NCI-H128 (cell line): ENCODE measurements at regions not wholly inside any gene's neighbourhood (a gene's known extent, or its start where the extent isn't known, plus 50 kb on each side); places are given as distances from the start of the nearest gene placed in this dataset.
"Not testable (repeated sequence)": the region's sequence is repeated elsewhere in the genome, so short reads cannot be mapped to it uniquely, and the experiment has no call there.

Source experiments
- DNase-seq: peaks from one replicate; lab custom pipeline; 2025; ENCODE audit not compliant: unreplicated experiment; lab: John Stamatoyannopoulos, UW

DNA sequence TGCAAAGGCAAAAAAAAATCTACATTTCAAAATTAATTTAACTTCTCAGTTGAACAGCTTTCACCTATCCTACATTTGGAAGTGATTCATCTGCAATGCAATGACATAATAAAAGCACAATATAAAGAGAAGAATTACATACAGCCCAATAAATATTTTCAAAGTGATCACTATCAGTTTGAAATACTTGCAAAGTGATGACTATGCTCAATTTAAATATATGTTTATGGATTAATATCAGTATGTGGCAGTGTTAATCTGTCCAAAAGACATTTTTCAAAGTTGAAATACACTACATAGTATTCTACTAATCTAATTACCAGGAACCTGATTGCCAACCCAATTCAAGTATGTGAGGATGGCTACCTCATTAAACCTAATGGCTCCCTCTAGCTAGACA lies 460.7 kb upstream of the ATXN7L3B start:
- no peak for DNase-seq

DNA sequence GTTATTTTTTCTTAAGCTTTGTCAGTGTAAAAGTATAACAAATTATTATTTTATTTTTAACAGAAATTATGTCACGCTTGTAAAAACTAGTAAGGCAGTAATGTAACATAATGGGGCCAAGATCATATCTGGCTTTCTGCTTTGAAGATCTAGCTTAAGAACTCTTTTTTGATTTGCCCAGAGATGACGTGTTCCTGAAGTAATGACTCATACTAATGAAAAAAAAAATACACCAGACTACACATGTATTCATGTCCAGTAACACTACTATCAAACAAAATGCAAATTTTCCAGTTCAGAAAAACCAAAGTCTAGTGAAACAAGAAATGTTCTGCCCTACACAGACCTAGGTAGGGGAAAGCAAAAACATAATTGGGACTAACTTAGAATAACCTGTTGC lies 432.2 kb upstream of the ATXN7L3B start:
- DNase-seq: no peak

DNA sequence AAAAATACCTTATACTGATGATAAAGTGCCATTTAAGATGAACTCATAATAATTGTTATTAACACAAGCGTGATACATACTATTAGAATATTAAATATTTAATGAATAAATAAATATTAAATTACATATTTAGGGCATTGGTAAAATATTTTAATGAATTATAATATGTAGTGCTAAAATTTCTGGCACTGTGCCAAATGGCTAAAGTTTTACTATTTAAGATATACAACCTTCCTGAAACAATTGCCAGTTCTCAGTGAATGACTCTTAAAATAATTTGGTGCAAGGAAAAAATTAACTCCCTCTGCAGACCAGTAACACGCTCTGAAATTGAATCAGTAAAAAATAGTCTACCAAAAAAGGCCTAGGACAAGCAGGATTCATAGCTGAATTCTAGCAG lies 428.9 kb upstream of the ATXN7L3B start:
- DNase-seq: no peak

DNA sequence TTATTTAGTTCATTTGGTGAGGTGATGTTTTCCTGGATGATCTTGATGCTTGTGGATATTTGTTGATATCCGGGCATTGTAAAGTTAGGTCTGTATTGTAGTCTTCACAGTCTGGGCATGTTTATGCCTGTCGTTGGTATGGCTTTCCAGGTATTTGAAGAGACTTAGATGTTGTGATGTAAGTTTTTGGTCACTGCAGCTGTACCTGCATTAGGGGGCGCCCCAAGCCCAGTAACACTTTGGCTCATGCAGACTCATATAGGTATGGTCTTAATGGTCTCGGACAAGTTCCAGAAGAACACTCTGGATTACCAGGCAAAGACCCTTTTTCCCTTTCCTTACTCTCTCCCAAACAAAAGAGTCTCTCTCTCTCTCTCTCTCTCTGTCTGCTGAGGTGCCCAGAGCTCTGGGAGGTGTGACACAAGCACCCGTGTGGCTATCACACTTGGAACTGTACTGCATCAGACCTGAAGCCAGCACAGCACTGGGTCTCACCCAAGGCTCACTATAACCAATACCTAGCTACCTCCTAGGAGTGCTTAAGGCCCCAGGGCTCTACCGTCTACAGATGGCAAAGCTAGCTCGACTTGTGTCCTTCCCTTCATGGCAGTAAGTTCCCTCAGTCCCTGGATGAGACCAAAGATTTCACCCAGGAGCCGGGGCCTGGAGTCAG lies 425.8 kb upstream of the ATXN7L3B start:
- DNase-seq: no peak

DNA sequence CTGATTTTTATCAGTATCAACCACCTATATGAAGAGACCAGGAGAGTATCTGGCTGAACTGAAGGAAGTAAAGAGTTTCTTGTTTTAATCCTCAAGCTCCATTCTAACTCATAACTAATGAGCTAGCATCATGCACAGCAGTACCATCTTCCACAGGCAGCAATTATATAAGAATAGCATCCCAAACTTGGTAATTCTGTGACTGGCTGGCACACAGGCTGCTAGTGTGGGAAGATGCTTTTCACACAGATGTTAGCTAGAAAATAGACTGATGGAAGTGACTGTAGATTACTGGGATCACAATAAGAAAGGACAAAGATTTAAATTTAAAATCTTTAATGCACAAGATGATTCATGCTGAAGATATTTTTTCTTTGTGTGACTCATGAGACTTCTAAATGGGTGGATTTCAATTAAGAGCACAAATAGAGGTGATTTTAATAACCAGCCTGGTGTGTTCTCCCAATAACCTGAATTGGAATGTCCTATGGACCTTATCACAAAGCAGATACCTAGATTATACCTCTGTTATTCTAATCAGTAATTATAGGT lies 417.7 kb upstream of the ATXN7L3B start:
- no peak for DNase-seq

DNA sequence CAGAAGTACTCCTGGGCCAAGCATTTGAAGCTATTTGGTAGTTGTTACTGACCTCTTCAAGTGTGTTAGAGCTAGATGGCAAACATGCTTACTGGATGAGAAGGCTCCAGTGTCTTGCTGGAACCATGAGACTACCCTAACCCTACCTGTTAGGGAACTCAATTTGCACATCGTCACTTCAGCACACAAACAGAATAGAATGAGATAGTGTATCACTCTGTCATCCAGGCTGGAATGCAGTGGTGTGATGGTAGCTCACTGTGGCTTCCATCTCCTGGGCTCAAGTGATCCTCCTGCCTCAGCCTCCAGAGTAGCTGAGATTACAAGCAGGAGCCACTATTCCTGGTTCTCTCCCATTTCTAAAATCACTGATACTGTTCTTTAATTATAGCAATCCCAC lies 417.0 kb upstream of the ATXN7L3B start:
- DNase-seq: no peak

DNA sequence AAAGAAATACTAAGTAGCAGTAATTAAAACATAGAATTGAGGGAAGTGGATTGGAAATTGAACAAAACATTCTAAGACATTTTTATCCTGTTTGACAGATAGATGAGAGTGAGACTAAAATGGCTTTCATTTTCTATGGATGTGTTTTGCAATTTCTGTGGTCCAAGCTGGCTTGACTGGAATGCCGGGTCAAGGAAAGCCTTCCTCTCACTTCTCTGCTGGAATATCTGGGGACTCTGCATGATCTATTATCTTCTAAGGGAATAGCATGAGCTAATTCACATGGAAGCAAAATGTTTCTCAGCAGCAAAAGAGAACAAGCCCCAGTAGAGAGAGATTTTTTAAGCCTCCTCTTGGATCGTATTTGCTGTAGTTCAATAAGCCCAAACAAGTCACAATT lies 407.9 kb upstream of the ATXN7L3B start:
- no peak for DNase-seq

DNA sequence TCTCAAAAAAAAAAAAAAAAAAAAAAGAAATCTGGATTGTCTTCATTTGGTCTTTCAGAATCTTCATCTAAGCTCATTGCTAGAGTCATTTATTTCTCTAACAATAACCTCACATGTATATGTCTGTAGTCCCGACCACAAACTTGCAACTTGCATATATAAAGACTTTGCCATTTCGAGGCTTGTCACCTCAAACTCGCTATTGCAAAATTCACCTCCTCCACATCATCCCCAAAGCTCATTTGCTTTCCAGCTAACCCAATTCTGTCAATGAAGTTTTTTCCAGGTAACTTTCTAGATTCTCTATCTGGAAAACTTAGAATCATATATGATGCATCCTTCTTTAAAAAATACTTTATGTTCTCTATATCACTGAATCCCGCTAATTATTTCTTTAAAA lies 393.2 kb upstream of the ATXN7L3B start:
- no peak for DNase-seq

DNA sequence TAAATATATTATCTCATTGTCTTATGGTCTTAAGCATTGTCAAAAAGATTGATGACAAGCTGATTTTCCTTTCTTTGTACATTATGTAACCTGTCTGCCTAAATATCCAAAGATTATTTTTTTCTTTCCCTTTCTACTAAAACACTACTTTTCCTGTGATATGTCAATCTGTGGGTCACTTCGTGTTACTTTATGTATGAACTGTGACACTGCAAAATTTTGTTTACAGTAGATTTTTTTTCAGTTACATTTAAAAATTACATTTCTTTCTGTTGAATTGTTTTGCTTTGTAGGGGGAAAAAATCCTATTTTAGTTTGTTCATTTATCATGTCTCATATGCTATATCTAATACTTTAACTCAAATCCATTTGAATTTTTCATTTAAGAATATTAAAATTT lies 392.3 kb upstream of the ATXN7L3B start:
- no peak for DNase-seq

DNA sequence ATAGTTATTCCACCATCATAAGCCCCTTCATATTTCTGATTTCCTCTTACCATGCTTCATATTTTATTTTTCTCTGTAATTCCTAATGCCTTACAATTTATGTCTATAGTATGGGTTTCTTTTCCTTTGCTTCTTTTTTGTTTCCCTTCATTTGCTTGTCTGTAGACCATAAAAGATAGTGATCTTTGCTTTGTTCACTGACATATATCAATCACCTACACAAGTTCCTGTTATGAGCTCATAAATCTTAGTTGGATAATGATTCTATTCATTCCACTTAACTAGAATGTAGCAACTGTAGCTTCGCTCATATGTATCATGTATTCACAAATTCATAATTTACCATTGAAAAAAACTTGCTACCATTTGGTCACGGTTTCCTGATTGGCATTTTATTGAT lies 388.8 kb upstream of the ATXN7L3B start:
- no peak for DNase-seq

DNA sequence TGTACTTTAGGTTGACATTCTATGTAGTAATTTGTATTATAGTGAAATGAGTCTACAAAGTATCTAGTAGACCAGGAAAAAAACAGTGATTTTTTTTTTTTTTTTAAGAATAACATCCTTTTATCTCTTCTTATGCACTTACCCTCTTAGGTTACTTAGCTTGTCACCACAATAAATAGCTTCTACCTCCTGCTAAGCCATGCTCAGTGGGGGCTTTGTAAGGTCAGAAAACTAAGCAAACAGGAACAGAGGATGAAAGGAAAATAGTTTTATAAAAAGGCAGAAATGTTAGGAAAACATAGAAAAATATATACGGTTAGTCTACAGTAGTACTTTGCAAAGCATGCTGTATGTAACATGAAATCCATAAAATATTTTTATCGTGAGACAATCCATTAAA lies 385.3 kb upstream of the ATXN7L3B start:
- no peak for DNase-seq

DNA sequence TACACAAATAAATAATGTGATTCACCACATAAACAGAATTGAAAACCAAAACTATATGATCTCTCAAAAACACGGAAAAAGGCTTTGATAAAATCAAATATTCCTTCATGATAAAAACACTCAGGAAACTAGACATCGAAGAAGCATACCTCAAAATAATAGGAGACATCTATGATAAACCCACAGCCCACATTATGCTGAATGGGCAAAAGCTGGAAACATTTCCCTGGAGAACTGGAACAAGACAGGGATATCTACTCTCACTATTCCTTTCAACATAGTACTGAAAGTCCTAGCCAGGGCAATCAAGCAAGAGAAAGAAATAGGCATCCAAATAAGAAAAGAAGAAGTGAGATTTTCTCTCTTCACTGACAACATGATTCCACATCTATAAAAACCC lies 371.5 kb upstream of the ATXN7L3B start:
- no peak for DNase-seq

DNA sequence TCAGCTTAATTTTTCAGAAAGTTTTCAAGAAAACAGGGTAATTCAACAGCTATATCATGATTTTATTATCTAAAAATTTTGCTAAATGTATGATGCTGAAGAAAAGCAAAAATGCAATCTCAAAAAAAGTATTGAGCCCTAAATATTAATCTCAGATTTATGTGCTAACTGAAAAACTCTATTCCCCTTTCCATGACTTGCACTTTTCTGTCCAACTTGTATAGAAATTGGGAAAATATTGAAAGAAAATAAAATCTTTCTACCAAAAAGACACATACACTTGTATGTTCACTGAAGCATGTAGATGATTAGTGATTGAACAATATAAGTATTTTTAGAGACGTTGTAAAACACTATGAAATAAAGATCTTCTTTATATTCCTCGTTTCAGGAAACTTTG lies 368.0 kb upstream of the ATXN7L3B start:
- no peak for DNase-seq

DNA sequence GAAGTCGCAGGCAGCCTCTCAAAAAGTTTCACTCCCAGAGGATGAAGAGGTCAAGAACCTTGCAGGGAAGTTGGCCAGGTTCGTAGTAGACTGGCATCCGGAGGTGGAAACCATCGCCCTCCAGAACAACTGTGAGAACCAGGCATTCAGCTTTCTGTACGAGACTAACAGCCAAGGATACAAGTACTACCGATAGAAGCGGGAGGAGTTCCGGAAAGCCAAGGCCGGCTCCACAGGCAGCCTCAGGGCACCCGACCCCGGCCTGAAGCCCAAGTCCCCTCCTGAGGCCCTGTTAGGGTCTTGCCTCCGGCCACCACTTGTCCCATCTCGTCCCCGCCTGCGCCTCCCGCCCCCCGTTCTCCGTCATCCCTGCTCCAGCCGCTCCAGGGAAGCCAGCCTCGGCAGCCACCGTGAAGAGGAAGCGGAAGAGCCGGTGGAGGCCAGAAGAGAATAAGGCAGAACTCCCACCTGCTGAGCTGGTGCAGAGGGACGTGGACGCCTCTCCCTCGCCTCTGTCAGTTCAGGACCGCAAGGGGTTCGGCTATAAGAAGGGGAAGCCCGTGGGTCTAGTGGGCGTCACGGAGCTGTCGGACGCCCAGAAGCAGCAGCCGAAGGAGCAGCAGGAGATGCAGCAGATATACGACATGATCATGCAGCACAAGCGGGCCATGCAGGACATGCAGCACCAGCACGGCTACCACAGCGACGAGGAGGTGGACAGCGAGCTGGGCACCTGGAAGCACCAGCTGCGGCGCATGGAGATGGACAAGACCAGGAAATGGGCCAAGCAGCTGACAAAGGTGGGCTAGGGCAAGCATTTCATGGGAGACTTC lies 366.8 kb upstream of the ATXN7L3B start:
- no peak for DNase-seq

DNA sequence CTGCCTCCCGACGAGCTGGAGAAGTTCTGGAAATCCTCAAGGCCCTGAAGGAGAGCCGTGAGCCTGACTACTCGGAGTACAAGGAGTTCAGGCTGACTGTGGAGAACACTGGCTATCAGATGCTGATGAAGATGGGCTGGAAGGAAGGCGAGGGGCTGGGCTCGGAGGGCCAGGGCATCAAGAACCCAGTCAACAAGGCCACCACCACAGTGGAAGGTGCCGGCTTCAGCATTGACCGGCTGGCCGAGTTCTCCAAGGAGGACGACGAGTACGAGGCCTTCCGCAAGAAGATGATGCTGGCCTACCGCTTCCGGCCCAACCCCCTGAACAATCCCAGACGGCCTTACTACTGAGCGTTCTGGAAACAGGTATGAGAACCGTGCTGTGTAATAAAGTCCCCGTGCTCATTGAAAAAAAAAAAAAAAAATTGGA lies 366.1 kb upstream of the ATXN7L3B start:
- no peak for DNase-seq

DNA sequence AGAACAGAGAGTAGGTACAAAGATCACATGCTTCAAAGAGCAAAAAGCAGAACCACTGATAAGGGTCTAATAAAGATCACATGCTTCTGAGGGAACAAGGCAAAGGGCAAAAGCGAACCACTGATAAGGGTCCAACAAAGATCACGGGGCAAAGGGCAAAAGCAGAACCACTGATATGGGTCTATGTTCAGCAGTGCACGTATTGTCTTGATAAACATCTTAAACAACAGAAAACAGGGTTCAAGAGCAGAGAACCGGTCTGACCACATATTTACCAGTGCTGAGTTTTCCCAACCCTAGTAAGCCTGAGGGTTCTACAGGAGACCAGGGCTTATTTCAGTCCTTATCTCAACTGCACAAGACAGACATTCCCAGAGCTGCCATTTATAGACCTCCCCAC lies 362.7 kb upstream of the ATXN7L3B start:
- not testable (repeated sequence) for DNase-seq

DNA sequence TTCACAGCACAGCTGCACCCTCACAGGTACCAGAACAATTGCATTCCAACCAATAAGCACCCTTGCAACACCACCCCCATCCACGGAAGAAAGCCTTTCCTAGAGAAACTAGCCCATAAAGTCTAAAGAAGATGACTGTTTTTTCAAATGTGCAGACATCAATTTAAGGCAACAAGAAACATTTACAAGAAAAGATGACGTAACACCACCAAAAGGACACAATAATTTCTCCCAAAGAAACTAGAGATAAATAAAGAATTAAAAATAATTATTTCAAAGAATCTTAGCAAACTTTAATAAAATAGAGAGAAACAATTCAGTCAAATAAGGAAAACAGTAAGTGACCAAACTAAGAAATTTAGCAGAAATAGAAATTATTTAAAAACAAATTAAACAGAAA lies 352.3 kb upstream of the ATXN7L3B start:
- DNase-seq: no peak

DNA sequence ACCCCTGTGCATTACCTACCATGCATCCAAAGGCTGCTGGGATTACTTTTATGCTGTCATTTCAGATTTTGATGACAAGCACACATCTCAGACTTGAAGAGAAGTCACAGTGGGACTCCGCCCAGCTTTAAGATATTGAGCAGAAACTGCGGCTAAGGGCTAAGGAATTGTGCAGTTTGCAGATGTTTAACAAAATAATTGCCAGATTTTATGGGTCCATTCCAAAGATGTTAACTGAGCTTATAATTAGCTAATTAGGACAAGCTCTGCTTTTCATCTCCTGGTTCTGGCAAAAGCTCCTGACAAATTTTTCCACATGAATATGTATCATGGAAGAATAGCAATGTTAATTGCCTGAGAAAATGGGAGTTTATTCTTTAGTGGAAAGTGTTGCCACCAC lies 344.4 kb upstream of the ATXN7L3B start:
- DNase-seq: no peak

DNA sequence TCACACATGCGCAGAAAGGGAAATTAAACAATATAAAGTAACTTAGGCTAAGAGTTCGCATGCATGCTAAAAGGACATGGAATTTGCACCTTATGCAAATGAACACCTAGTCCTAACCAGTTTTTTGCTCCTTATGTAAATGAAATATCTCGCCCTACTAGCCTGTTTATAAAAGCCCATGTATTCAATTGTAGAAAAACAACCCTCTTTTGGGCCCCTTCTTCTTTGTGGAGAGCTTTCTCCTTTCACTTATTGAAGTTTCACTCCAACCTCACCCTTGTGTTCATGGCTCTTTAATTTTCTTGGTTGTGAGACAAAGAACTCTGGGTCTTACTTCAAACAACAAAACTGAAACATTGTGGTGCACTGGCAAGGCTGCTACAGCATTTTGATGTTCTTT lies 333.4 kb upstream of the ATXN7L3B start:
- DNase-seq: no peak

DNA sequence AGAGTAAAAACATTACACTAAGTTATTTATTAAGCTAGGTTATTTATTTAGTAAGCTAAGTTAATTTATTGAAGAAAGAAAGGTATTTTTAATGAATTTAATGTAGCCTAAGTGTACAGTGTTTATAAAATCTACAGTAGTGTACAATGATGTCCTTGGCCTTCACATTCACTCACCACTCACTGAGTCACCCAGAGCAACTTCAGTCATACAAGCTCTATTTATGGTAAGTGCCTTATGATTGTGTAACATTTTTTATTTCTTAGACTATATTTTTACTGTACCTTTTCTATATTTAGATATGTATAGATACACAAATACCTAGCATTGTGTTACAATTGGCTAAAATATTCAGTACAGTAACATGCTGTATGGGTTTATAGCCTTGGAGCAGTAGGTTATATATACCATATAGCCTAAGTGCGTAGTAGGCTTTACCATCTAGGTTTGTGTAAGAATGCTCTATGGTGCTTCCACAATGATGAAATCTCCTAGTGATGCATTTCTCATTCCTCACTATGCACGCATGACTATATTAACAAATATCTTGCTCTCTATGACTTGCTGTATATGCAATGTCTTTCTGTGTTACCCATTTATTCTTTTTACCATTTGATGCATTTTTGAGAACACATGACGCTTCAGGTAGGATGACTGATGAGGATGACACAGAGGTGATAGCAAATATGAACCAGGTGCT lies 309.6 kb upstream of the ATXN7L3B start:
- no peak for DNase-seq

DNA sequence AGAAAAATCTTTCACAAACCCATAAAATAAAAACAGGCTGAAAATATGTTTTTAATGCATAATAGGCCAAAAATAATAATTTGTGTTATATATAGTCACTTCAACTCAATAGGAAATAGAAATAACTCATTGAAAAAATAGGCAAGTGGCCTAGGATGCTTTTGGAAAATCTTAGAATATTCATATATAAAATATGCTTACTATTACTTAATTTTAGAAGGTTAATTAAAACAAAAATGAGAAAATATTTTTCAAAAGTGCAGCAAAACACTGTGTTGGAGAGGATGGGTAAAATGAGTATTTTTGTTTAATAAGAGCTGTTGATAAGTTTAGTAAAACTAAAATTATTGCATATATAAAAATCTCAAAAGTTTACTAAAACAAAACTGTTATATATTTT lies 308.0 kb upstream of the ATXN7L3B start:
- no peak for DNase-seq

DNA sequence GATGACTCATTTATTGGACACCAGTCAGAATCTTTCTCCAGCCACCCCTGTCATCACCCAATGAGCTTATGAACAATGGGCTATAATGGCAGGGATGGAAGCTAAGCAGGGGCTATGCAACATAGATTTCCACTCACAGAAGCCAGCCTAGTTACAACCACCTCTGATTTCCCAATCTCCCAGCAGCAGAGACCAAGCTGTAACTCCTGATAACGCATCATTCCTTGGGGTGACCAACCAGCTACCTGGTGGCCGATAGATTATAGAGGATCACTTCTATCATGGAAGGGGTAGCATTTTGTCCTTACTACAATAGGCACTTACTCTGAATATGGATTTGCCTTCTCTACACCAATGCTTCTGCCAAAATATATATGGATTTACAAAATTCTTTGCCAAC lies 302.3 kb upstream of the ATXN7L3B start:
- no peak for DNase-seq
